Lower lobe of right lung (tissue), 2 donors: ENCODE measurements at regions not wholly inside any gene's neighbourhood (a gene's known extent, or its start where the extent isn't known, plus 50 kb on each side); places are given as distances from the start of the nearest gene placed in this dataset.
"Not testable (repeated sequence)": the region's sequence is repeated elsewhere in the genome, so short reads cannot be mapped to it uniquely, and the experiment has no call there.

ENCODE experiments used
- ATAC-seq, 2 donors: fragments of 200-7000 bp; cut with Tn5 transposase; one replicate each; pipeline ENCODE4 v1.9.1; 2020 to 2022; ENCODE audit warnings: mild to moderate bottlenecking in 2 of 2, moderate library complexity in 2 of 2
- DNase-seq: peaks from one replicate; pipeline ENCODE4 v3.0.0-alpha.2; 2020
- H3K27ac ChIP-seq: fragments of 200-600 bp; one replicate; pipeline ENCODE4 v1.8.0; 2022
- H3K27me3 ChIP-seq: fragments of 200-600 bp; one replicate; pipeline ENCODE4 v1.8.0; 2022; ENCODE audit warnings: low read depth
- H3K36me3 ChIP-seq: fragments of 200-600 bp; one replicate; pipeline ENCODE4 v1.8.0; 2022; ENCODE audit warnings: mild to moderate bottlenecking
- H3K4me1 ChIP-seq: fragments of 200-600 bp; one replicate; pipeline ENCODE4 v1.8.0; 2022
- H3K4me3 ChIP-seq: fragments of 200-600 bp; one replicate; pipeline ENCODE4 v1.8.0; 2022; ENCODE audit warnings: mild to moderate bottlenecking
- H3K9me3 ChIP-seq: fragments of 200-600 bp; one replicate; pipeline ENCODE4 v1.8.0; 2022
- intact Hi-C: fragments of 100-400 bp; cut with DNase I; formaldehyde crosslinking; loops from one replicate; pipeline ENCODE4 v1.11.0; 2022
- TF ChIP-seq, protein P1 (sequence below): fragments of 200-600 bp; IDR thresholded peaks from one replicate; pipeline ENCODE4 v1.8.0; 2022; ENCODE audit warnings: antibody characterized with exemption, mild to moderate bottlenecking
- donor health status: DM: no; HTN: yes; CAD: no; lungs with severe emphysema.

- no peak for DNase-seq
- intact Hi-C loops, result no loop called here
These were observed 1099.4 kb downstream of the TSPY10 start for GRCh38 chrY:10627116-10627515.

GRCh38 chrY:10648813-10649212 is 1121.1 kb downstream of the TSPY10 start:
- H3K27ac ChIP-seq, H3K4me1 ChIP-seq, H3K27me3 ChIP-seq, DNase-seq, H3K9me3 ChIP-seq, intact Hi-C loops, H3K4me3 ChIP-seq, H3K36me3 ChIP-seq, ATAC-seq: not testable (repeated sequence)

More at GRCh38 chrY:10627116-10627515, 1099.4 kb downstream of the TSPY10 start:
- Histone ChIP-seq H3K4me3 (no peak overlapping the region), H3K36me3 (no peaks in the 10 kb centered on the region), H3K9me3 (no peaks in the 10 kb centered on the region), H3K27me3 (no peaks in the 10 kb centered on the region), H3K4me1 (no peaks in the 10 kb centered on the region), H3K27ac (no peak overlapping the region)
- TF ChIP-seq, protein P1, sequence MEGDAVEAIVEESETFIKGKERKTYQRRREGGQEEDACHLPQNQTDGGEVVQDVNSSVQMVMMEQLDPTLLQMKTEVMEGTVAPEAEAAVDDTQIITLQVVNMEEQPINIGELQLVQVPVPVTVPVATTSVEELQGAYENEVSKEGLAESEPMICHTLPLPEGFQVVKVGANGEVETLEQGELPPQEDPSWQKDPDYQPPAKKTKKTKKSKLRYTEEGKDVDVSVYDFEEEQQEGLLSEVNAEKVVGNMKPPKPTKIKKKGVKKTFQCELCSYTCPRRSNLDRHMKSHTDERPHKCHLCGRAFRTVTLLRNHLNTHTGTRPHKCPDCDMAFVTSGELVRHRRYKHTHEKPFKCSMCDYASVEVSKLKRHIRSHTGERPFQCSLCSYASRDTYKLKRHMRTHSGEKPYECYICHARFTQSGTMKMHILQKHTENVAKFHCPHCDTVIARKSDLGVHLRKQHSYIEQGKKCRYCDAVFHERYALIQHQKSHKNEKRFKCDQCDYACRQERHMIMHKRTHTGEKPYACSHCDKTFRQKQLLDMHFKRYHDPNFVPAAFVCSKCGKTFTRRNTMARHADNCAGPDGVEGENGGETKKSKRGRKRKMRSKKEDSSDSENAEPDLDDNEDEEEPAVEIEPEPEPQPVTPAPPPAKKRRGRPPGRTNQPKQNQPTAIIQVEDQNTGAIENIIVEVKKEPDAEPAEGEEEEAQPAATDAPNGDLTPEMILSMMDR, result no peak
- ATAC-seq, result no peak

- H3K4me1 ChIP-seq, ATAC-seq, H3K27me3 ChIP-seq, H3K9me3 ChIP-seq, H3K4me3 ChIP-seq, H3K36me3 ChIP-seq, DNase-seq, H3K27ac ChIP-seq, intact Hi-C loops: not testable (repeated sequence)
These were observed 1129.4 kb downstream of the TSPY10 start for GRCh38 chrY:10657120-10657519.

DNA sequence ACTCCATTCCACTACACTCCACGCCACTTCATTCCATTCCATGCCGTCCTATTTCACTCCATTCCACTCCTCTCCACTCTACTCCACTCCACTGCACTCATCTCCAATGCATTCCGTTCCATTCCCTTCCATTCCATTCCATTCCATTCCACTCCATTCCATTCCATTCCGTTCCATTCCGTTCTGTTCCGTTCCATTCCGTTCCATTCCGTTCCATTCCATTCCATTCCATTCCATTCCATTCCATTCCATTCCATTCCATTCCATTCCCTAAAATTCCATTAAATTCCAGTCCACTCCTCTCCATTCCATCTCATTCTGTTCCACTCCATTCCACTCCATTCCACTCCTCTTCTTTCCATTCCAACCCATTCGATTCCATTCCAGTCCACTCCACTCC is 1139.1 kb downstream of the TSPY10 start:
- no peaks in the 10 kb centered on the region for H3K36me3 ChIP-seq
- intact Hi-C loops, result no loop called here
- no peak for DNase-seq

DNA sequence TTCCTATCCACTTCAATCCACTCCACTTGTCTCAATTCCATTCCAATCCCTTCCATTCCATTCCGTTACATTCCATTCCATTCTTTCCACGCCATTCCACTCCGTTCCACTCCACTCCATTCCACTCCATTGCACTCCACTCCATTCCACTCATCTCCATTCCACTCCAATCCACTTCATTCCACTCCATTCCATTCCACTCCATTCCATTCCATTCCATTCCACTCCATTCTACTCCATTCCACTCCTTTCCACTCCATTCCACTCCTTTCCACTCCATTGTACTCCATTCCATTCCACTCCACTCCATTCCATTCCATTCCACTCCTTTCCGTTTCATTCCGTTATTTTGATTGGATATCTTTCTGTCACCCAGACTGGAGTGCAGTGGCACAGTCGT is 1158.7 kb downstream of the TSPY10 start:
- intact Hi-C loops, result no loop called here
- Histone ChIP-seq H3K9me3 (no peaks in the 10 kb centered on the region), H3K36me3 (no peaks in the 10 kb centered on the region), H3K4me1 (no peaks in the 10 kb centered on the region), H3K27ac (no peak overlapping the region), H3K4me3 (no peak overlapping the region), H3K27me3 (no peaks in the 10 kb centered on the region)
- ATAC-seq (peak in 1 of 2 donors; percentile 51), DNase-seq (no peak)
- TF ChIP-seq, protein P1, result no peak

More for the DNA sequence above, 1139.1 kb downstream of the TSPY10 start:
- Histone ChIP-seq H3K9me3 (peaks cover 6% of the 10 kb centered on the region), H3K4me3 (no peak overlapping the region), H3K27me3 (no peaks in the 10 kb centered on the region), H3K4me1 (no peaks in the 10 kb centered on the region), H3K27ac (no peak overlapping the region)
- peak; percentile 64 to 83 for ATAC-seq
- TF ChIP-seq, protein P1, result no peak
